OCI-LY1 (cell line): ENCODE measurements at regions not wholly inside any gene's neighbourhood (a gene's known extent, or its start where the extent isn't known, plus 50 kb on each side); places are given as distances from the start of the nearest gene placed in this dataset.

ENCODE experiments used
- EZH2 ChIP-seq: fragments of 200-600 bp; sonication (generic), shearing (Covaris generic); IDR thresholded peaks from 2 replicates; pipeline ENCODE4 v1.8.0; 2017; ENCODE audit warnings: borderline replicate concordance, mixed run types, mild to moderate bottlenecking, antibody characterized with exemption, low read length, moderate library complexity, mixed read lengths
- TF ChIP-seq, protein P1 (sequence below): fragments of 200-600 bp; sonication (generic), shearing (Covaris generic); IDR thresholded peaks from 2 replicates; pipeline ENCODE4 v1.5.1; 2017; ENCODE audit warnings: mild to moderate bottlenecking, antibody characterized with exemption, low read length, moderate library complexity, mixed read lengths

DNA sequence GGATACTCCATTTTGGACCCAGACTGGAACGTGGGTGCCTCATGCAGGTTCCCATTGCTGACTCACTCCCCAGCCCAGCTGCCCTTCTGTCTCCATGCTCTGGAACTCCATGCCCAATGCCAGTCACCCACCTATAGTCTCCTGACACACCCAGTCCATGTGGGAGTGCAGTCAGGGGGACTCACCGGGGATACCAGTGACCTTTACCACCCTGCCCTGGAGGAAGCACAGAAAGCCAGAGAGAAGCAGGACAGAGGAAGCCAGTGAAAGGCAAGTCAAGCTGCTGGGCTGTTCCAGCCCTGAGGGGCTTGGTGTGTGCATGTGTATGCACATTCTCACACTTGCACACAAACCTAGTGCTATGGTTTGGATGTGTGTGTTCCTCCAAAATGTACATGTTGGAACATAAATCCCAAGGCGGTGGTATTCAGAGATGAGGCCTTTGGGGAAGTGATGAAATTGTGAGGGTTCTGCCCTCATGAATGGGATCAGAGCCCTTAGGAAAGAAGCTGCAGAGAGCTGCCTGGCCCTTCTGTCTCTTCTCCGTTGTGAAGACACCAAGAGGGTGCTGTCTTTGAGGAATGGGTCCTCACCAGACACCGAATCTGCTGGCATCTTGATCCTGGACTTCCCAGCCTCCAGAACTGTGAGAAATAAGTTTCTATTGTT, 121.4 kb upstream of the MAFB start:
- TF ChIP-seq, protein P1, sequence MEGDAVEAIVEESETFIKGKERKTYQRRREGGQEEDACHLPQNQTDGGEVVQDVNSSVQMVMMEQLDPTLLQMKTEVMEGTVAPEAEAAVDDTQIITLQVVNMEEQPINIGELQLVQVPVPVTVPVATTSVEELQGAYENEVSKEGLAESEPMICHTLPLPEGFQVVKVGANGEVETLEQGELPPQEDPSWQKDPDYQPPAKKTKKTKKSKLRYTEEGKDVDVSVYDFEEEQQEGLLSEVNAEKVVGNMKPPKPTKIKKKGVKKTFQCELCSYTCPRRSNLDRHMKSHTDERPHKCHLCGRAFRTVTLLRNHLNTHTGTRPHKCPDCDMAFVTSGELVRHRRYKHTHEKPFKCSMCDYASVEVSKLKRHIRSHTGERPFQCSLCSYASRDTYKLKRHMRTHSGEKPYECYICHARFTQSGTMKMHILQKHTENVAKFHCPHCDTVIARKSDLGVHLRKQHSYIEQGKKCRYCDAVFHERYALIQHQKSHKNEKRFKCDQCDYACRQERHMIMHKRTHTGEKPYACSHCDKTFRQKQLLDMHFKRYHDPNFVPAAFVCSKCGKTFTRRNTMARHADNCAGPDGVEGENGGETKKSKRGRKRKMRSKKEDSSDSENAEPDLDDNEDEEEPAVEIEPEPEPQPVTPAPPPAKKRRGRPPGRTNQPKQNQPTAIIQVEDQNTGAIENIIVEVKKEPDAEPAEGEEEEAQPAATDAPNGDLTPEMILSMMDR: no peak
- TF ChIP-seq EZH2: no peak
